CD4-positive, alpha-beta T cell (primary cell): ENCODE measurements at regions not wholly inside any gene's neighbourhood (a gene's known extent, or its start where the extent isn't known, plus 50 kb on each side); places are given as distances from the start of the nearest gene placed in this dataset.

Experiments
- ATAC-seq: fragments of 200-7000 bp; cut with Tn5 transposase; one replicate; pipeline ENCODE4 v1.10.0; 2022; ENCODE audit warnings: mild to moderate bottlenecking; ENCODE audit not compliant: poor library complexity
- CTCF ChIA-PET: fragments of 350-600 bp; sonication (Branson Sonifier 250); formaldehyde crosslinking; loops from one replicate; lab custom pipeline; 2021; ENCODE audit warnings: antibody characterized with exemption, inconsistent platforms; lab: Charles Lee
- POLR2A ChIA-PET: fragments of 350-600 bp; sonication (Branson Sonifier 250); formaldehyde crosslinking; loops from one replicate; lab custom pipeline; 2021; ENCODE audit warnings: antibody characterized with exemption, inconsistent platforms; lab: Charles Lee
- DNase-seq, 14 experiments: peaks; one replicate each; pipeline ENCODE4 v3.0.0-alpha.2; 2013 to 2020; ENCODE audit warnings: mixed read lengths in 2 of 14
- H3K27ac ChIP-seq, 2 donors: one replicate each; pipeline versions ENCODE4 v1.5.1 to v1.7.0; 2013; ENCODE audit warnings: low read length in 2 of 2, low read depth in 1 of 2, mild to moderate bottlenecking in 1 of 2
- H3K27me3 ChIP-seq, 2 experiments: 1 replicate in 1 of 2; 2 replicates in 1 of 2; pipeline versions ENCODE4 v1.6.1 to v1.7.0; 2013; ENCODE audit warnings: low read length in 2 of 2, control low read depth in 1 of 2, mild to moderate bottlenecking in 1 of 2, moderate library complexity in 1 of 2; ENCODE audit not compliant: insufficient read depth in 2 of 2, control insufficient read depth in 1 of 2
- H3K36me3 ChIP-seq: one replicate; pipeline ENCODE4 v1.6.1; 2013; ENCODE audit warnings: low read length, control low read depth; ENCODE audit not compliant: insufficient read depth
- H3K4me1 ChIP-seq: one replicate; pipeline ENCODE4 v1.6.1; 2013; ENCODE audit warnings: low read length, control low read depth; ENCODE audit not compliant: insufficient read depth
- H3K4me3 ChIP-seq: one replicate; pipeline ENCODE4 v1.5.1; 2013; ENCODE audit warnings: mild to moderate bottlenecking, low read length, moderate library complexity
- H3K9me3 ChIP-seq, 2 experiments: 1 replicate in 1 of 2; 2 replicates in 1 of 2; pipeline versions ENCODE4 v1.6.1 to v1.7.0; 2013; ENCODE audit warnings: low read length in 2 of 2, mild to moderate bottlenecking in 2 of 2, control low read depth in 1 of 2, moderate library complexity in 1 of 2; ENCODE audit not compliant: control insufficient read depth in 1 of 2, insufficient read depth in 1 of 2
- H3K27ac Mint-ChIP-seq: one replicate; pipeline ENCODE4 v1.8.0; 2020; ENCODE audit warnings: mixed read lengths
- H3K27me3 Mint-ChIP-seq: one replicate; pipeline ENCODE4 v1.8.0; 2021; ENCODE audit warnings: mixed read lengths
- H3K36me3 Mint-ChIP-seq: one replicate; pipeline ENCODE4 v1.8.0; 2021; ENCODE audit warnings: low read depth, mixed read lengths
- H3K4me1 Mint-ChIP-seq: one replicate; pipeline ENCODE4 v1.8.0; 2021; ENCODE audit warnings: low read depth, mixed read lengths
- H3K4me3 Mint-ChIP-seq: one replicate; pipeline ENCODE4 v1.8.0; 2020; ENCODE audit warnings: mild to moderate bottlenecking, mixed read lengths
- H3K9me3 Mint-ChIP-seq: one replicate; pipeline ENCODE4 v1.8.0; 2020; ENCODE audit warnings: mixed read lengths
- CTCF ChIP-seq: fragments of 200-600 bp; IDR thresholded peaks from one replicate; pipeline ENCODE4 v1.8.0; 2022; ENCODE audit warnings: antibody characterized with exemption, mild to moderate bottlenecking
- intact Hi-C, 2 experiments: fragments of 100-400 bp; cut with DNase I in 1 of 2; cut with micrococcal nuclease in 1 of 2; formaldehyde crosslinking; loops; one replicate each; pipeline versions ENCODE4 v1.15.1 to v1.9.0; 2023 to 2025; cut with DNase I, micrococcal nuclease

GRCh38 chr7:67698354-67698753, 701.7 kb downstream of the TYW1 start:
- peaks cover 20% of the 10 kb centered on the region for H3K9me3 Mint-ChIP-seq
- ChIA-PET CTCF (no interaction called here), POLR2A (no interaction called here)
- Histone ChIP-seq H3K27ac (no peak overlapping the region), H3K4me3 (no peak overlapping the region), H3K36me3 (no peaks in the 10 kb centered on the region), H3K4me1 (no peaks in the 10 kb centered on the region), H3K9me3 (peaks cover 0 to 29% of the 10 kb centered on the region in 2 experiments), H3K27me3 (no peaks in the 10 kb centered on the region)
- H3K27me3 Mint-ChIP-seq, result no peaks in the 10 kb centered on the region
- H3K4me1 Mint-ChIP-seq, result no peaks in the 10 kb centered on the region
- no peak overlapping the region for H3K27ac Mint-ChIP-seq
- DNase-seq, result no peak
- intact Hi-C loops, result no loop called here
- no peak overlapping the region for H3K4me3 Mint-ChIP-seq
- H3K36me3 Mint-ChIP-seq, result no peaks in the 10 kb centered on the region
- no peak for ATAC-seq
- no peak for TF ChIP-seq CTCF

- Mint-ChIP-seq H3K4me3 (no peak overlapping the region), H3K27me3 (no peaks in the 10 kb centered on the region), H3K36me3 (no peaks in the 10 kb centered on the region), H3K4me1 (no peaks in the 10 kb centered on the region), H3K9me3 (peaks cover 16% of the 10 kb centered on the region), H3K27ac (no peak overlapping the region)
- H3K9me3 ChIP-seq, result peaks cover 0 to 3% of the 10 kb centered on the region in 2 experiments
- no peaks in the 10 kb centered on the region for H3K27me3 ChIP-seq
- no peak for DNase-seq
- H3K27ac ChIP-seq, result no peak overlapping the region
- POLR2A ChIA-PET, result no interaction called here
- CTCF ChIA-PET, result no interaction called here
- intact Hi-C loops, result no loop called here
- no peaks in the 10 kb centered on the region for H3K36me3 ChIP-seq
- no peak for ATAC-seq
- no peaks in the 10 kb centered on the region for H3K4me1 ChIP-seq
- no peak for TF ChIP-seq CTCF
- no peak overlapping the region for H3K4me3 ChIP-seq
Measured at GRCh38 chr7:67705850-67706249, 709.2 kb downstream of the TYW1 start.

GRCh38 chr7:67711706-67712105, 715.1 kb downstream of the TYW1 start:
- H3K27me3 ChIP-seq, result no peaks in the 10 kb centered on the region
- H3K27ac ChIP-seq, result no peak overlapping the region
- H3K4me1 Mint-ChIP-seq, result no peaks in the 10 kb centered on the region
- no peak overlapping the region for H3K4me3 ChIP-seq
- no peak for TF ChIP-seq CTCF
- H3K27ac Mint-ChIP-seq, result no peak overlapping the region
- H3K36me3 Mint-ChIP-seq, result no peaks in the 10 kb centered on the region
- intact Hi-C loops, result no loop called here
- DNase-seq, result no peak
- peaks cover 9% of the 10 kb centered on the region for H3K9me3 Mint-ChIP-seq
- ChIA-PET POLR2A (no interaction called here), CTCF (no interaction called here)
- ATAC-seq, result no peak
- H3K4me3 Mint-ChIP-seq, result no peak overlapping the region
- no peaks in the 10 kb centered on the region for H3K4me1 ChIP-seq
- H3K36me3 ChIP-seq, result no peaks in the 10 kb centered on the region
- H3K27me3 Mint-ChIP-seq, result no peaks in the 10 kb centered on the region
- H3K9me3 ChIP-seq, result peaks cover 0 to 15% of the 10 kb centered on the region in 2 experiments
